ENCODE measurements at regions not wholly inside any gene's neighbourhood (a gene's known extent, or its start where the extent isn't known, plus 50 kb on each side); places are given as distances from the start of the nearest gene placed in this dataset.

GRCh38 chr3:144051211-144051610 is 79.6 kb downstream of the DIPK2A start:
- DNase-seq (ENCODE audit: low spot score), result no peak
- H3K36me3 Mint-ChIP-seq (ENCODE audit: low read depth), result no peaks in the 10 kb centered on the region
- intact Hi-C loops (cut with micrococcal nuclease), result no loop called here
- H3K4me1 Mint-ChIP-seq (ENCODE audit: low read depth), result no peaks in the 10 kb centered on the region
- no peaks in the 10 kb centered on the region for H3K9me3 Mint-ChIP-seq
- no peak overlapping the region for H3K27ac Mint-ChIP-seq
- H3K4me3 Mint-ChIP-seq, result no peak overlapping the region
- peaks cover 5% of the 10 kb centered on the region for H3K27me3 Mint-ChIP-seq (ENCODE audit: insufficient read depth)

- Mint-ChIP-seq H3K36me3 (ENCODE audit: low read depth) (no peaks in the 10 kb centered on the region), H3K4me1 (ENCODE audit: low read depth) (no peaks in the 10 kb centered on the region), H3K4me3 (no peak overlapping the region), H3K27me3 (ENCODE audit: insufficient read depth) (peaks cover 5% of the 10 kb centered on the region), H3K9me3 (no peaks in the 10 kb centered on the region), H3K27ac (no peak overlapping the region)
- intact Hi-C loops (cut with micrococcal nuclease), result no loop called here
- DNase-seq (ENCODE audit: low spot score), result no peak
Observed at GRCh38 chr3:144052275-144052674, 80.7 kb downstream of the DIPK2A start.

- H3K9me3 Mint-ChIP-seq, result no peaks in the 10 kb centered on the region
- peaks cover 6% of the 10 kb centered on the region for H3K27me3 Mint-ChIP-seq (ENCODE audit: insufficient read depth)
- H3K4me3 Mint-ChIP-seq, result no peak overlapping the region
- intact Hi-C loops (cut with micrococcal nuclease), result no loop called here
- no peaks in the 10 kb centered on the region for H3K36me3 Mint-ChIP-seq (ENCODE audit: low read depth)
- no peak for DNase-seq (ENCODE audit: low spot score)
- H3K4me1 Mint-ChIP-seq (ENCODE audit: low read depth), result no peaks in the 10 kb centered on the region
- H3K27ac Mint-ChIP-seq, result no peak overlapping the region
Observed at GRCh38 chr3:144053121-144053520, 81.5 kb downstream of the DIPK2A start.

GRCh38 chr3:144054766-144055165 is 83.1 kb downstream of the DIPK2A start:
- H3K27me3 Mint-ChIP-seq (ENCODE audit: insufficient read depth), result peaks cover 6% of the 10 kb centered on the region
- intact Hi-C loops (cut with micrococcal nuclease), result no loop called here
- no peaks in the 10 kb centered on the region for H3K4me1 Mint-ChIP-seq (ENCODE audit: low read depth)
- no peak overlapping the region for H3K27ac Mint-ChIP-seq
- no peaks in the 10 kb centered on the region for H3K9me3 Mint-ChIP-seq
- no peak overlapping the region for H3K4me3 Mint-ChIP-seq
- DNase-seq (ENCODE audit: low spot score), result no peak
- no peaks in the 10 kb centered on the region for H3K36me3 Mint-ChIP-seq (ENCODE audit: low read depth)

GRCh38 chr3:144055604-144056003 is 84.0 kb downstream of the DIPK2A start:
- Mint-ChIP-seq H3K27ac (no peak overlapping the region), H3K9me3 (no peaks in the 10 kb centered on the region), H3K4me3 (no peak overlapping the region), H3K4me1 (ENCODE audit: low read depth) (no peaks in the 10 kb centered on the region), H3K36me3 (ENCODE audit: low read depth) (no peaks in the 10 kb centered on the region), H3K27me3 (ENCODE audit: insufficient read depth) (peaks cover 6% of the 10 kb centered on the region)
- DNase-seq (ENCODE audit: low spot score), result no peak
- intact Hi-C loops (cut with micrococcal nuclease), result no loop called here

GRCh38 chr3:144058713-144059112 is 87.1 kb downstream of the DIPK2A start:
- no peaks in the 10 kb centered on the region for H3K4me1 Mint-ChIP-seq (ENCODE audit: low read depth)
- H3K36me3 Mint-ChIP-seq (ENCODE audit: low read depth), result no peaks in the 10 kb centered on the region
- H3K27me3 Mint-ChIP-seq (ENCODE audit: insufficient read depth), result peaks cover 2% of the 10 kb centered on the region
- no peak for DNase-seq (ENCODE audit: low spot score)
- no peak overlapping the region for H3K4me3 Mint-ChIP-seq
- no peaks in the 10 kb centered on the region for H3K9me3 Mint-ChIP-seq
- H3K27ac Mint-ChIP-seq, result no peak overlapping the region
- intact Hi-C loops (cut with micrococcal nuclease), result no loop called here

- no peak for DNase-seq (ENCODE audit: low spot score)
- Mint-ChIP-seq H3K4me3 (no peak overlapping the region), H3K36me3 (ENCODE audit: low read depth) (no peaks in the 10 kb centered on the region), H3K9me3 (no peaks in the 10 kb centered on the region), H3K4me1 (ENCODE audit: low read depth) (no peaks in the 10 kb centered on the region), H3K27ac (no peak overlapping the region), H3K27me3 (ENCODE audit: insufficient read depth) (peaks cover 2% of the 10 kb centered on the region)
- intact Hi-C loops (cut with micrococcal nuclease), result no loop called here
Observed at GRCh38 chr3:144059481-144059880, 87.9 kb downstream of the DIPK2A start.

GRCh38 chr3:144060881-144061280 is 89.3 kb downstream of the DIPK2A start:
- Mint-ChIP-seq H3K4me3 (no peak overlapping the region), H3K27ac (no peak overlapping the region), H3K27me3 (ENCODE audit: insufficient read depth) (peaks cover 5% of the 10 kb centered on the region), H3K4me1 (ENCODE audit: low read depth) (no peaks in the 10 kb centered on the region), H3K9me3 (no peaks in the 10 kb centered on the region), H3K36me3 (ENCODE audit: low read depth) (no peaks in the 10 kb centered on the region)
- intact Hi-C loops (cut with micrococcal nuclease), result no loop called here
- DNase-seq (ENCODE audit: low spot score), result no peak

- H3K4me3 Mint-ChIP-seq, result no peak overlapping the region
- no peak for DNase-seq (ENCODE audit: low spot score)
- no peaks in the 10 kb centered on the region for H3K9me3 Mint-ChIP-seq
- intact Hi-C loops (cut with micrococcal nuclease), result no loop called here
- no peaks in the 10 kb centered on the region for H3K4me1 Mint-ChIP-seq (ENCODE audit: low read depth)
- no peaks in the 10 kb centered on the region for H3K36me3 Mint-ChIP-seq (ENCODE audit: low read depth)
- peaks cover 3% of the 10 kb centered on the region for H3K27me3 Mint-ChIP-seq (ENCODE audit: insufficient read depth)
- no peak overlapping the region for H3K27ac Mint-ChIP-seq
Observed at GRCh38 chr3:144063306-144063705, 91.7 kb downstream of the DIPK2A start.

GRCh38 chr3:144067059-144067458 is 95.4 kb downstream of the DIPK2A start:
- Mint-ChIP-seq H3K36me3 (ENCODE audit: low read depth) (no peaks in the 10 kb centered on the region), H3K9me3 (peaks cover 11% of the 10 kb centered on the region), H3K27me3 (ENCODE audit: insufficient read depth) (peaks cover 5% of the 10 kb centered on the region), H3K4me1 (ENCODE audit: low read depth) (no peaks in the 10 kb centered on the region), H3K27ac (no peak overlapping the region), H3K4me3 (no peak overlapping the region)
- intact Hi-C loops (cut with micrococcal nuclease), result no loop called here
- no peak for DNase-seq (ENCODE audit: low spot score)

- DNase-seq (ENCODE audit: low spot score), result no peak
- no peak overlapping the region for H3K27ac Mint-ChIP-seq
- no peaks in the 10 kb centered on the region for H3K4me1 Mint-ChIP-seq (ENCODE audit: low read depth)
- H3K27me3 Mint-ChIP-seq (ENCODE audit: insufficient read depth), result peaks cover under 1% of the 10 kb centered on the region
- H3K4me3 Mint-ChIP-seq, result no peak overlapping the region
- intact Hi-C loops (cut with micrococcal nuclease), result no loop called here
- H3K36me3 Mint-ChIP-seq (ENCODE audit: low read depth), result no peaks in the 10 kb centered on the region
- H3K9me3 Mint-ChIP-seq, result peaks cover 13% of the 10 kb centered on the region
Observed at GRCh38 chr3:144073698-144074097, 102.1 kb downstream of the DIPK2A start.

GRCh38 chr3:144079634-144080033 is 108.0 kb downstream of the DIPK2A start:
- Mint-ChIP-seq H3K9me3 (no peaks in the 10 kb centered on the region), H3K27ac (no peak overlapping the region), H3K4me3 (no peak overlapping the region), H3K27me3 (ENCODE audit: insufficient read depth) (peaks cover 3% of the 10 kb centered on the region), H3K36me3 (ENCODE audit: low read depth) (no peaks in the 10 kb centered on the region), H3K4me1 (ENCODE audit: low read depth) (no peaks in the 10 kb centered on the region)
- intact Hi-C loops (cut with micrococcal nuclease), result no loop called here
- no peak for DNase-seq (ENCODE audit: low spot score)

- no peaks in the 10 kb centered on the region for H3K36me3 Mint-ChIP-seq (ENCODE audit: low read depth)
- no peak overlapping the region for H3K4me3 Mint-ChIP-seq
- peaks cover 5% of the 10 kb centered on the region for H3K27me3 Mint-ChIP-seq (ENCODE audit: insufficient read depth)
- no peaks in the 10 kb centered on the region for H3K4me1 Mint-ChIP-seq (ENCODE audit: low read depth)
- intact Hi-C loops (cut with micrococcal nuclease), result no loop called here
- no peaks in the 10 kb centered on the region for H3K9me3 Mint-ChIP-seq
- no peak for DNase-seq (ENCODE audit: low spot score)
- no peak overlapping the region for H3K27ac Mint-ChIP-seq
Observed at GRCh38 chr3:144084929-144085328, 113.3 kb downstream of the DIPK2A start.

GRCh38 chr3:144085964-144086363 is 114.3 kb downstream of the DIPK2A start:
- Mint-ChIP-seq H3K27ac (no peak overlapping the region), H3K4me3 (no peak overlapping the region), H3K9me3 (no peaks in the 10 kb centered on the region), H3K36me3 (ENCODE audit: low read depth) (no peaks in the 10 kb centered on the region), H3K4me1 (ENCODE audit: low read depth) (no peaks in the 10 kb centered on the region), H3K27me3 (ENCODE audit: insufficient read depth) (peaks cover 5% of the 10 kb centered on the region)
- intact Hi-C loops (cut with micrococcal nuclease), result no loop called here
- DNase-seq (ENCODE audit: low spot score), result no peak
